H1 (cell line): ENCODE measurements at regions not wholly inside any gene's neighbourhood (a gene's known extent, or its start where the extent isn't known, plus 50 kb on each side); places are given as distances from the start of the nearest gene placed in this dataset.

Source experiments
- CEBPB ChIP-seq: IDR thresholded peaks from 2 replicates; pipeline ENCODE4 v1.6.1; 2012; ENCODE audit warnings: low read depth, low read length
- EP300 ChIP-seq, 2 experiments: IDR thresholded peaks; 1 replicate in 1 of 2; 2 replicates in 1 of 2; pipeline ENCODE4 v1.6.1; 2011 to 2012; ENCODE audit warnings: low read depth in 2 of 2, low read length in 2 of 2, mild to moderate bottlenecking in 2 of 2, borderline replicate concordance in 1 of 2, inconsistent platforms in 1 of 2, moderate library complexity in 1 of 2
- GTF2F1 ChIP-seq: IDR thresholded peaks from 2 replicates; pipeline ENCODE4 v1.6.1; 2012; ENCODE audit warnings: low read depth, low read length, improper control_type of control experiment, borderline replicate concordance
- JUN ChIP-seq: IDR thresholded peaks from 2 replicates; pipeline ENCODE4 v1.6.1; 2011; ENCODE audit warnings: low read depth, mild to moderate bottlenecking, improper control_type of control experiment, low read length
- POLR2A ChIP-seq, 2 experiments: IDR thresholded peaks; 1 replicate in 1 of 2; 2 replicates in 1 of 2; pipeline ENCODE4 v1.6.1; 2011; ENCODE audit warnings: low read depth in 2 of 2, low read length in 2 of 2, mild to moderate bottlenecking in 2 of 2; ENCODE audit errors: control extremely low read depth in 1 of 2
- RNF2 ChIP-seq: fragments of 200-900, 300-1000 bp; sonication (generic); IDR thresholded peaks from 2 replicates; pipeline ENCODE4 v1.7.1; 2016; ENCODE audit warnings: borderline replicate concordance, low read depth, mild to moderate bottlenecking, antibody characterized with exemption, low read length; ENCODE audit not compliant: poor library complexity, severe bottlenecking; ENCODE audit errors: missing control alignments
- RXRA ChIP-seq: IDR thresholded peaks from 2 replicates; pipeline ENCODE4 v1.6.1; 2011; ENCODE audit warnings: low read depth, mild to moderate bottlenecking, low read length, moderate library complexity; ENCODE audit not compliant: insufficient read depth
- TAF1 ChIP-seq: IDR thresholded peaks from 2 replicates; pipeline ENCODE4 v1.6.1; 2011; ENCODE audit warnings: mild to moderate bottlenecking, low read depth, low read length
- YY1 ChIP-seq: IDR thresholded peaks from 2 replicates; pipeline ENCODE4 v1.6.1; 2011; ENCODE audit warnings: low read depth, mild to moderate bottlenecking, low read length
- ZNF274 ChIP-seq: IDR thresholded peaks from 2 replicates; pipeline ENCODE4 v1.7.0; 2012; ENCODE audit warnings: low read length, borderline replicate concordance; ENCODE audit errors: extremely low read depth
- TF ChIP-seq, protein P1 (sequence below), 3 experiments: IDR thresholded peaks; 1 replicate in 2 of 3; 2 replicates in 1 of 3; pipeline versions ENCODE4 v1.5.1 to v1.6.1; 2011; ENCODE audit warnings: low read length in 3 of 3, mild to moderate bottlenecking in 3 of 3, inconsistent platforms in 2 of 3, low read depth in 1 of 3, moderate library complexity in 1 of 3; ENCODE audit not compliant: insufficient read depth in 1 of 3; ENCODE audit errors: control extremely low read depth in 1 of 3

DNA sequence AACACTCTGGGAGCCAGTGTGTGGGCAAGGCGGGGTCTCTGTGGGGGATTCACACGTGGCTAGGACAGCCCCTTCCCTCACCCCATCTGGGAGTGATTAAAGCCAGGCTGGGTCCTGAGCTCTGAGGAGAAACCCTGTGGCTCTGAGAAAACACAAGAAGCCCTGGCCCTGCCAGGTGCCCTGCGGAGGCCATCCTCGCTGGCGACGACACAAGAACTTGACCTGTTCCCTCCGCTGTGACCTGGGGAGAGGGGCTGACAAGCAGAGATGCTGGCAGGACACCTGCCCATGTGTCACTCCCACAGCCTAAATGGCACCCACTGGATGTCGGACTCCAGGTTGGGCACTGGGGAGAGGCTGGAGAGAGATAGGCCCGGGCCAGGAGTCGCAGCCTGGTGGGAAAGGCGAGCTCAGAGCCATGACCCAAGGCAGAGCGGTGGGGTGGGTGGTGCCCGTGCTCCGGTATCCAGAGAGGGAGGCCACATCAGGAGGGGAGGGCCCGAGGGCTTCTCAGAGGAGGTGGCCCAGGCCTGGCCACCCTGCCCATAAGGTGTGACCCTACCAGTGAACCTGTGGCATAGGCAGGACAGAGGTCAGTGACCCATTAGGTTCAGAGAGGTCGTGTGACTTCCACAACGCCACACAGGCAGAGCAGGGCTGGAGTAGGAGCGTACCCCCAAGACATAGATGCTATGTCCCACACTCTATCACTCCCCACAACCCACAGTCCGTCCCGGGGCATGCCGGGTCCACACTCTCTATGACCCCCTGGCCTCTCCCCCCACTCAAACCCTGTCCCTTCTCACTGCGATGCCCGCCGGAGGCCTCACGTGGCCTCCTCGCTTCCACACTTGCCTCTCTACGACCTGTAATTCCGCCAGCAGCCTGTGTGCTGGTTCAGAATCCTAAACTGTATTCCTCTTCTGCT, 59.4 kb upstream of the HPCAL1 start:
- TF ChIP-seq CEBPB, result no peak
- no peak for TF ChIP-seq GTF2F1
- no peak for TF ChIP-seq RXRA
- no peak for TF ChIP-seq YY1
- TF ChIP-seq JUN, result no peak
- no peak for TF ChIP-seq RNF2
- TF ChIP-seq, protein P1, sequence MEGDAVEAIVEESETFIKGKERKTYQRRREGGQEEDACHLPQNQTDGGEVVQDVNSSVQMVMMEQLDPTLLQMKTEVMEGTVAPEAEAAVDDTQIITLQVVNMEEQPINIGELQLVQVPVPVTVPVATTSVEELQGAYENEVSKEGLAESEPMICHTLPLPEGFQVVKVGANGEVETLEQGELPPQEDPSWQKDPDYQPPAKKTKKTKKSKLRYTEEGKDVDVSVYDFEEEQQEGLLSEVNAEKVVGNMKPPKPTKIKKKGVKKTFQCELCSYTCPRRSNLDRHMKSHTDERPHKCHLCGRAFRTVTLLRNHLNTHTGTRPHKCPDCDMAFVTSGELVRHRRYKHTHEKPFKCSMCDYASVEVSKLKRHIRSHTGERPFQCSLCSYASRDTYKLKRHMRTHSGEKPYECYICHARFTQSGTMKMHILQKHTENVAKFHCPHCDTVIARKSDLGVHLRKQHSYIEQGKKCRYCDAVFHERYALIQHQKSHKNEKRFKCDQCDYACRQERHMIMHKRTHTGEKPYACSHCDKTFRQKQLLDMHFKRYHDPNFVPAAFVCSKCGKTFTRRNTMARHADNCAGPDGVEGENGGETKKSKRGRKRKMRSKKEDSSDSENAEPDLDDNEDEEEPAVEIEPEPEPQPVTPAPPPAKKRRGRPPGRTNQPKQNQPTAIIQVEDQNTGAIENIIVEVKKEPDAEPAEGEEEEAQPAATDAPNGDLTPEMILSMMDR (IDR thresholded peaks at IDR 0.05; ENCODE audit: control extremely low read depth in 1 of 3, insufficient read depth in 1 of 3, low read depth in 1 of 3, low read length in 3 of 3), result 0 out of 4 replicates have a peak, but pooled peaks of 1 of the 3 experiments have one; percentile 3
- TF ChIP-seq EP300 (IDR thresholded peaks at IDR 0.05; ENCODE audit: borderline replicate concordance in 1 of 2, low read depth in 2 of 2, low read length in 2 of 2), result no peak
- TF ChIP-seq POLR2A (IDR thresholded peaks at IDR 0.05; ENCODE audit: control extremely low read depth in 1 of 2, low read depth in 2 of 2, low read length in 2 of 2), result no peak
- TF ChIP-seq ZNF274, result no peak
- no peak for TF ChIP-seq TAF1
